Thymus (tissue), 11 donors: ENCODE measurements at regions not wholly inside any gene's neighbourhood (a gene's known extent, or its start where the extent isn't known, plus 50 kb on each side); places are given as distances from the start of the nearest gene placed in this dataset.
"Not testable (repeated sequence)": the region's sequence is repeated elsewhere in the genome, so short reads cannot be mapped to it uniquely, and the experiment has no call there.

Experiments
- DNase-seq, 9 donors: peaks; one replicate each; pipeline ENCODE4 v3.0.0-alpha.2; 2013; ENCODE audit warnings: low spot score in 9 of 9, low read depth in 6 of 9, missing footprints in 1 of 9
- H3K27ac ChIP-seq, 2 donors: one replicate each; pipeline ENCODE4 v1.5.1; 2013; ENCODE audit warnings: control low read depth in 1 of 2, low read depth in 1 of 2, low read length in 1 of 2, mild to moderate bottlenecking in 1 of 2, moderate library complexity in 1 of 2
- H3K27me3 ChIP-seq, 2 donors: one replicate each; pipeline ENCODE4 v1.5.1; 2013; ENCODE audit warnings: low read length in 1 of 2; ENCODE audit not compliant: control insufficient read depth in 2 of 2, insufficient read depth in 1 of 2
- H3K36me3 ChIP-seq, 2 donors: one replicate each; pipeline ENCODE4 v1.5.1; 2013; ENCODE audit warnings: low read length in 1 of 2, mild to moderate bottlenecking in 1 of 2, moderate library complexity in 1 of 2; ENCODE audit not compliant: control insufficient read depth in 2 of 2, insufficient read depth in 2 of 2
- H3K4me1 ChIP-seq, 2 donors: one replicate each; pipeline ENCODE4 v1.5.1; 2013; ENCODE audit warnings: low read length in 2 of 2; ENCODE audit not compliant: control insufficient read depth in 2 of 2, insufficient read depth in 2 of 2
- H3K4me3 ChIP-seq, 2 donors: one replicate each; pipeline ENCODE4 v1.5.1; 2013; ENCODE audit warnings: low read length in 2 of 2, control low read depth in 1 of 2, mild to moderate bottlenecking in 1 of 2
- H3K9me3 ChIP-seq, 2 donors: one replicate each; pipeline ENCODE4 v1.5.1; 2013; ENCODE audit warnings: low read length in 1 of 2, mild to moderate bottlenecking in 1 of 2; ENCODE audit not compliant: control insufficient read depth in 2 of 2, insufficient read depth in 1 of 2
- WGBS: extraction: QIAGEN DNeasy Blood & Tissue Kit; methylation state at CpG from one replicate; pipeline ENCODE4 v1.1.7; 2013; 5-methylcytosine and 5-hydroxymethylcytosine counted together
- donor health status: healthy.

DNA sequence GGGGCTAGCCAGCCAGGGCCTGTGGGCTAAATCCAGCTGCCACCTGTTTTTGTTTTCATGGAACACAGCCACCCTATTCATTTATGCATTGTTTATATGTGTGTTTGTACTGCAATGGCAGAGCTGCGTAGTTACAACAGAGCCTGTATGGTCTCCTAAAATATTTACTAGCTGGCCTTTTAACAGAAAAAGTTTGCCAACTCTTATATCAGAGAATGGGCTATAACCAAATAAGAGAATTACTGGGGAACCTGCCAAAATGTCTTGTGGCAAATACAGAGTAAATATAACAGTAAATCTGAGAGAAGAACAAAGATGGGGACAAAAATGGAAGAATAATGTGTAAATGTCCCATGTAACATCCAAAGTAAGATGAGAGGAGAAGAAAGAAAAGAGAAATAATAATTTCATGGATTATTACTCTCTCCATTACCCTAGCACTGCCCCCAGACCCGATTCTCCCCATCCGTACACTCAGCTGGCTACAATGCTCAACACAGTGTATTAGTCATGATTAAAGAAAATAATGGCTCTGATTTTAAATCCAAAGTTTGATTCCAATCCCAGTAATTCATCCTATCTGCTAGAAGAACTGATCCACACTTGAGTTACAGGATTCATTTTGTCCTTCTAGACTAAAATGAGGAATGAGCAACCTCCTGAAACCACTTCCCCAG lies 249.3 kb downstream of the LRATD1 start:
- H3K4me1 ChIP-seq, result no peaks in the 10 kb centered on the region
- no peaks in the 10 kb centered on the region for H3K27me3 ChIP-seq
- no peak for DNase-seq
- WGBS, result 92% methylated on average over 3 of the region's 3 CpGs
- no peak overlapping the region for H3K4me3 ChIP-seq
- no peaks in the 10 kb centered on the region for H3K36me3 ChIP-seq
- no peaks in the 10 kb centered on the region for H3K9me3 ChIP-seq
- H3K27ac ChIP-seq, result no peak overlapping the region

- Histone ChIP-seq H3K9me3 (no peaks in the 10 kb centered on the region), H3K36me3 (no peaks in the 10 kb centered on the region), H3K4me1 (no peaks in the 10 kb centered on the region), H3K27me3 (no peaks in the 10 kb centered on the region), H3K27ac (no peak overlapping the region), H3K4me3 (no peak overlapping the region)
- WGBS, result 91% methylated on average over 2 of the region's 2 CpGs
- no peak for DNase-seq
Measured at GRCh38 chr2:14884651-14885050, 252.1 kb downstream of the LRATD1 start.

DNA sequence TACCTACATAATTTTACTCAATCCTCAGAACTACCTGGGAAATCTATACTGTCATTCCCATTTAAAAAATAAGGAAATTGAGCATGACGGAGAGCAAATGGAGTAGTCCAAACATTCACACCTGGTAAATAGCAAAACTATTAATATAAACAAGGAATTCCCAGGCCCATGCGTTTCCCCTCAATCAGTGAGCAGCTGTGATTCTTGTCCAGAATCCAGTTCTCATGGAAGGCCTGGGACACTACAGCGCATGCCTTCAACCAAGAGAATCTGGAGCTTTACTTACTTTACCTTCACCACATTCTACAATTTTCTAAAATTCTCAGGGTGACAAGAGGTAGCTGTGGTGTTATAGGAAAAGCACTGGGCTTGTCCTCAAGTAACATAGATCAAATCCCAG lies 259.0 kb downstream of the LRATD1 start:
- H3K9me3 ChIP-seq, result no peaks in the 10 kb centered on the region
- H3K4me1 ChIP-seq, result no peaks in the 10 kb centered on the region
- DNase-seq, result no peak
- no peak overlapping the region for H3K27ac ChIP-seq
- no peak overlapping the region for H3K4me3 ChIP-seq
- H3K27me3 ChIP-seq, result no peaks in the 10 kb centered on the region
- WGBS, result 92% methylated on average over 3 of the region's 3 CpGs
- H3K36me3 ChIP-seq, result no peaks in the 10 kb centered on the region

GRCh38 chr2:14896330-14897030 lies 264.0 kb downstream of the LRATD1 start:
- 91% methylated on average over 9 of the region's 9 CpGs for WGBS
- no peaks in the 10 kb centered on the region for H3K9me3 ChIP-seq
- no peak for DNase-seq
- H3K4me3 ChIP-seq, result no peak overlapping the region
- H3K4me1 ChIP-seq, result no peaks in the 10 kb centered on the region
- no peak overlapping the region for H3K27ac ChIP-seq
- no peaks in the 10 kb centered on the region for H3K27me3 ChIP-seq
- H3K36me3 ChIP-seq, result no peaks in the 10 kb centered on the region

DNA sequence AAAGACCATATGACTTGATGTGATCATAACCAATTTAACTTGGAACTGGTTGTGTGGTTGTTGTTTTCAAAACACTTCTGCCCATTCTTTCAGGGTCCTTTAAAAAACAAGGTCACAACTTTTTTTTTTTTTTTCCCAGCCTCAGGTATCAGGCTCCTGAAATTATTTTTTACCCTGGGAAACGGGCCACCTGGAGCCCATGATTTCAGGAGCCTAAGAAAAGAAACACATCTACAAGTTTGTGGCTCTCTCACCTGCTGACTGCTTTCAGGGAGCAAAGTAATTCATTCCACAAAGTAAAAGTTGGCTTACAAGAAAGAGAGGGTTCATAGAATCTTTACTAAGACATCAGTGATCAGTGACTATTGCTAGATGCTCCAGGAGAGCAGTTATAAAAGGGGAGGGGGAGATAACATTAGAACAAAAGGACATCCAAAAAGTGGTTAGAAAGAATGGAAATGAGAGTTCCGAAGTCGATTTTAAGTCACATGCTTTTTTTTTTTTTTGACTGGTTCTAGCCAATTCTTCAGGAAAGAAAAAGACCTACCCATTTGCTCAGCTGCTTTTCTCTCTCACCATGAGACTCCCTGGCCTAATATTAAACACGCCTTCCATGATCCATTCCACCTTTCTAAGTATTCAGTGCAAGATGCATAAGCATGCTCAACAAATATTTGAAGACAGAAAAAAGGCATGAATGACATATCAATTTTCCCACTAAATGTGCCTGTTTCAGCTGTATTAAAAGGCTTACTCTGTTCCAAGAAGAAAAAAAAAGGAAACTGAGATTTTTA lies 267.3 kb downstream of the LRATD1 start:
- no peak overlapping the region for H3K27ac ChIP-seq
- 94% methylated on average over 4 of the region's 4 CpGs for WGBS
- H3K36me3 ChIP-seq, result no peaks in the 10 kb centered on the region
- DNase-seq, result no peak
- H3K4me1 ChIP-seq, result no peaks in the 10 kb centered on the region
- H3K4me3 ChIP-seq, result no peak overlapping the region
- no peaks in the 10 kb centered on the region for H3K9me3 ChIP-seq
- no peaks in the 10 kb centered on the region for H3K27me3 ChIP-seq

- Histone ChIP-seq H3K36me3 (no peaks in the 10 kb centered on the region), H3K9me3 (no peaks in the 10 kb centered on the region), H3K27ac (no peak overlapping the region), H3K27me3 (no peaks in the 10 kb centered on the region), H3K4me3 (no peak overlapping the region), H3K4me1 (no peaks in the 10 kb centered on the region)
- DNase-seq, result no peak
- WGBS, result 90% methylated on average over 3 of the region's 3 CpGs
Measured at GRCh38 chr2:14901737-14902136, 269.2 kb downstream of the LRATD1 start.

DNA sequence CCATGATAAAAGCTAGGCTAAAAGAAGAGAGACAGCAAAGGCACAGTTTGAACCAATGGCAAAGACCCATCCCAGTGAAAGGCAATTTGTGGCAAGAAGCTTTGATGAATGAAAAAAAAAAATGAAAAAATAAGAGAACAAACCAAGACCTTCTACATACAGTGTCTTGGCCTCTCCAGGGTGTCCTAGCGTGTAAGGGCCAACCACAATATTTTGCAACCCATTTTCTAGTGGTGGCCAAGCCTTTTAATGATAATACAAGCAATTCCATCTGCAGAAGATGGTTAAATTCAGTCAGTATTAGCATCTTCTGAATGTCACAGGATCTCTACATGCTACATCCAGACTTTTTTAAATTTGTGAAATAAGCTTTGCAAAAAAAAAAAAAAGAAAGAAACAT lies 270.4 kb downstream of the LRATD1 start:
- no peak overlapping the region for H3K4me3 ChIP-seq
- no peak overlapping the region for H3K27ac ChIP-seq
- WGBS, result 94% methylated on average over 1 of the region's 1 CpG

DNA sequence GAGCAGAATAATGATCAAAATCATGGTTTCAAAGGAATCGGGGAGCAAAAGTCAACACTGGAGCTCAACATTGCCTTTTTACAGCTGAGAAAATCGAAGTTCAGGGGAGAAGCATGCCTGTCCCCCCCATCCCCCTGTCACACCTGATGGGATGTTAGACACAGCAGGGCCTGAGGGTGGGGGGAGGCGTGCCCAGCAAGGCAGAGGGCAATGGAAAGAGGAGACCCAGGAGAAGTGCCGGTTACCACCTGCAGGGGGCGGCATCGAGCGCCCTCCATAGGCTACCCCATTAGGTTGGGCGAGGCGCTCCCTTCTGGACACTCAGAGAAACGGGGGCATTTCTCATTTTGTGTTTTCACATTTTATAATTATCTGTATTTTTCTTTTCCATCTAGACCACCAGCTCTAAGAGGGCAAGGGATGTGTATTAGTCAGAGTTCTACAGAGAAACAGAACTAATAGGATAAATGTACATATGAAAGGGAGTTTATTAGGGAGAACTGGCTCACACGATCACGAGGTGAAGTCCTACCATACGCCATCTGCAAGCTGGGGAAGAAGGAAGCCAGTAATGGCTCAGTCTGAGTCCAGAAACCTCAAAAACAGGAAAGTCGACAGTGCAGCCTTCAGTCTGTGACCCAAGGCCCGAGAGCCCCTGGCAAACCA lies 271.3 kb downstream of the LRATD1 start:
- Histone ChIP-seq H3K4me1 (no peaks in the 10 kb centered on the region), H3K4me3 (no peak overlapping the region), H3K27ac (no peak overlapping the region), H3K9me3 (no peaks in the 10 kb centered on the region), H3K27me3 (no peaks in the 10 kb centered on the region), H3K36me3 (no peaks in the 10 kb centered on the region)
- 38% methylated on average over 15 of the region's 15 CpGs for WGBS
- peak; percentile 2 to 59 (median 17) for DNase-seq

More for the DNA sequence above, 270.4 kb downstream of the LRATD1 start:
- Histone ChIP-seq H3K4me1 (no peaks in the 10 kb centered on the region), H3K9me3 (no peaks in the 10 kb centered on the region), H3K36me3 (no peaks in the 10 kb centered on the region), H3K27me3 (no peaks in the 10 kb centered on the region)
- no peak for DNase-seq

- H3K27me3 ChIP-seq, H3K36me3 ChIP-seq, H3K9me3 ChIP-seq, H3K4me1 ChIP-seq, H3K27ac ChIP-seq, DNase-seq, H3K4me3 ChIP-seq: not testable (repeated sequence)
- WGBS, result 96% methylated on average over 7 of the region's 7 CpGs
Measured at GRCh38 chr2:14904378-14904777, 271.9 kb downstream of the LRATD1 start.
